ENCODE measurements at regions not wholly inside any gene's neighbourhood (a gene's known extent, or its start where the extent isn't known, plus 50 kb on each side); places are given as distances from the start of the nearest gene placed in this dataset.
A peak's percentile ranks its signal among the peaks of the same experiment; 100 is the strongest.

DNA sequence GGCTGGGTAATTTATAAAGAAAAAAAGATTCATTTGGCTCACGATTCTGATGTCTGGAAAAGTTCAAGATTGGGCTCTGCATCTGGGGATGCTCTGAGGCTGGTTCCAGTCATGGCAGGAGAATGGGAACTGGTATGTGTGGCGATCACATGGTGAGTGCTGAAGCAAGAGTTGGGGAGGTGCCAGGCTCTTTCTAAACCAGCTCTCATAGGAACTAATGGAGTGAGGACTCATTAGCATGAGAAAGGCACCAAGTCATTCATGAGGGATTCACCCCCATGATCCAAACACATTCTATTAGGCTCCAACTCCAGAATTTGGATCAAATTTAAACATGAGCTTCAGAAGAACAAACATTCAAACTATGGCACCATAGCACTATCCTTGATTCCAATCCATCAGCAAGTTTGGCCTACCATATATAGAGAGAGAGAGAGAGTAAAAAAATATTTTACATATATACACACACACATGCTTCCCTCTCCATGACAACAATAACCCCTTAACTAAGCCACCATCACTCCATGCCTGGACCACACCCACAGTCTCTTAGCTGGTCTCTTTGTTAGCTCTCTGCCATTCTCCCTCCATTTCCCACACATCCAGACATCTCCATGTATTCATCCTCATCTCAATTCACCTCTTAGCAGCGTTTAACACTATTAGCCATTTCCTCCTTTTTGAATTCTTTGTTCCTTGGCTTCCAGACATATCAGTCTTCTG is 57.9 kb downstream of the NPY start:
- Histone ChIP-seq H3K27me3 (ENCODE audit: insufficient read depth in 3 of 3, low read length in 2 of 3) (peaks cover 0 to 3% (median 0%) of the 10 kb centered on the region in 3 donors), H3K9me3 (no peaks in the 10 kb centered on the region), H3K4me3 (no peak overlapping the region), H3K4me1 (no peaks in the 10 kb centered on the region), H3K27ac (no peak overlapping the region), H3K36me3 (ENCODE audit: insufficient read depth in 1 of 2, low read depth in 1 of 2) (no peaks in the 10 kb centered on the region)
- ATAC-seq = no peak
- intact Hi-C loops (cut with DNase I) = no loop called here
- TF ChIP-seq, protein P1, sequence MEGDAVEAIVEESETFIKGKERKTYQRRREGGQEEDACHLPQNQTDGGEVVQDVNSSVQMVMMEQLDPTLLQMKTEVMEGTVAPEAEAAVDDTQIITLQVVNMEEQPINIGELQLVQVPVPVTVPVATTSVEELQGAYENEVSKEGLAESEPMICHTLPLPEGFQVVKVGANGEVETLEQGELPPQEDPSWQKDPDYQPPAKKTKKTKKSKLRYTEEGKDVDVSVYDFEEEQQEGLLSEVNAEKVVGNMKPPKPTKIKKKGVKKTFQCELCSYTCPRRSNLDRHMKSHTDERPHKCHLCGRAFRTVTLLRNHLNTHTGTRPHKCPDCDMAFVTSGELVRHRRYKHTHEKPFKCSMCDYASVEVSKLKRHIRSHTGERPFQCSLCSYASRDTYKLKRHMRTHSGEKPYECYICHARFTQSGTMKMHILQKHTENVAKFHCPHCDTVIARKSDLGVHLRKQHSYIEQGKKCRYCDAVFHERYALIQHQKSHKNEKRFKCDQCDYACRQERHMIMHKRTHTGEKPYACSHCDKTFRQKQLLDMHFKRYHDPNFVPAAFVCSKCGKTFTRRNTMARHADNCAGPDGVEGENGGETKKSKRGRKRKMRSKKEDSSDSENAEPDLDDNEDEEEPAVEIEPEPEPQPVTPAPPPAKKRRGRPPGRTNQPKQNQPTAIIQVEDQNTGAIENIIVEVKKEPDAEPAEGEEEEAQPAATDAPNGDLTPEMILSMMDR (IDR thresholded peaks at IDR 0.05) = no peak
- peak in 1 of 2 donors; percentile 14 for DNase-seq
- 72 to 82% (median 76%) methylated on average over 3 of the region's 3 CpGs for WGBS, 3 donors

DNA sequence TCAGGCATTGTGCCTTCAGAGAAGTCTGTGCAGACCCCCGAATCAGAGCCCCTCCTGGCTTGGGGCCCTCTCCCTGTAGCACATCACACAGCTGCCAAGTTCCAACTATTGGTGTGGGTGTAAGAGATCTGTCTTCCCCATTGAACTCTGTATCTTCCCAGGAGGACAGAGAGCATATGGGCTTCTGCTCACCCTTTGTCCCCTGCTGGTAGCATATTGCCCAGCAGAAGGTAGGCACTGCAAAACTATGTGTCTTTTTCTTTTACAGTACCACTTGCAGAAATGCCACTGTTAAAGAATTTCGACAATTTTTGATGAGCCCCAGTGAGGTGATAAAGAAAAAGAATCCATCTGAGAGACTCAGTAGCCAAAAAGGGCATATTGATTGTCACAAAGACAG is 59.6 kb downstream of the NPY start:
- Histone ChIP-seq H3K36me3 (ENCODE audit: insufficient read depth in 1 of 2, low read depth in 1 of 2) (no peaks in the 10 kb centered on the region), H3K27ac (no peak overlapping the region)

DNA sequence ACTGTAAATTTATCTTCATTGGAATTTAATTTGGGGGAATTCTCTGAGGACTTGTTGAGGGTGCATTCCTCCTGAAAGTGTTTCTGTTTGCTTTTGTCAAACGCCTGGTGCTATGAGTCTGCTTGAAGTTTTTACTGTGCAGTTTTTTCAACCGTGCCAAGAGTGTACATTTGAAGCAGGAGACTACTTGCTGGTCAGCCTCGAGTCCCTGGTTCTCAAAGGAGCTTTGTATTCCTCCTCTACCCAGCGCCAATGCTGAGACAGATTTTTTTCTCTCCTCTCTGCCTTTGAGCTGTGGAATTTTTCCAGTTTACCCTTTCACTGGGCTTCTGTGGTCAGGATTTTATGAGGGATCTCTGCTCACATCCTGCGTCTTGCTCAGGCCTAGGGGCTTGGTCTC is 62.1 kb downstream of the NPY start:
- intact Hi-C loops (cut with DNase I) = no loop called here
- TF ChIP-seq, protein P1 (IDR thresholded peaks at IDR 0.05) = no peak
- H3K4me1 ChIP-seq = no peaks in the 10 kb centered on the region
- no peaks in the 10 kb centered on the region for H3K9me3 ChIP-seq
- H3K4me3 ChIP-seq = no peak overlapping the region
- H3K27me3 ChIP-seq (ENCODE audit: insufficient read depth in 3 of 3, low read length in 2 of 3) = no peaks in the 10 kb centered on the region
- H3K27ac ChIP-seq = no peak overlapping the region
- ATAC-seq (no peak), DNase-seq (no peak)
- H3K36me3 ChIP-seq (ENCODE audit: insufficient read depth in 1 of 2, low read depth in 1 of 2) = no peaks in the 10 kb centered on the region
- WGBS, 3 donors = 35 to 49% (median 41%) methylated on average over 5 of the region's 5 CpGs

More for the DNA sequence above, 59.6 kb downstream of the NPY start:
- Histone ChIP-seq H3K27me3 (ENCODE audit: insufficient read depth in 3 of 3, low read length in 2 of 3) (no peaks in the 10 kb centered on the region), H3K9me3 (no peaks in the 10 kb centered on the region), H3K4me3 (no peak overlapping the region), H3K4me1 (no peaks in the 10 kb centered on the region)
- DNase-seq (no peak), ATAC-seq (no peak)
- 51 to 67% (median 62%) methylated on average over 2 of the region's 2 CpGs for WGBS, 3 donors
- TF ChIP-seq, protein P1 (IDR thresholded peaks at IDR 0.05) = no peak
- intact Hi-C loops (cut with DNase I) = no loop called here

DNA sequence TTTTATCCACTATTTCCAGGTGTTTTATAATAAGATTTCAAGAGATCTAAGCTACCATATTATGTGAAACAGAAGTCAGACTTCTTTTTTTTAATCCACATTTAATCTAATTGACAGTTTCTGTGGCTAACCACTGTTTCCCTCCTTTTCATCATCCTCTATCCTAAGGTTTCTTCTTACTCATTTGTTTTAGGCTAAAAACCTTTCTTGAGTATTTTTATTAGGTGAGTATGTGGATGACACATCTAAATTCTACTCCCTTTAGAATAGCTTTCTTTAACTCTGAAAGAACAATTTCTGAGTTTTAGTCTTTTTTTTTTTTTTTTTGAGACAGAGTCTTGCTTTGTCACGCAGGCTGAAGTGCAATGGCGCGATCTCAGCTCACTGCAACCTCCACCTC is 62.7 kb downstream of the NPY start:
- no peaks in the 10 kb centered on the region for H3K36me3 ChIP-seq (ENCODE audit: insufficient read depth in 1 of 2, low read depth in 1 of 2)
- H3K4me1 ChIP-seq = no peaks in the 10 kb centered on the region
- intact Hi-C loops (cut with DNase I) = no loop called here
- ATAC-seq = no peak
- H3K27me3 ChIP-seq (ENCODE audit: insufficient read depth in 3 of 3, low read length in 2 of 3) = no peaks in the 10 kb centered on the region
- TF ChIP-seq, protein P1 (IDR thresholded peaks at IDR 0.05) = no peak
- WGBS, 3 donors = 97 to 100% (median 100%) methylated on average over 3 of the region's 3 CpGs
- no peak overlapping the region for H3K4me3 ChIP-seq
- DNase-seq = no peak
- no peak overlapping the region for H3K27ac ChIP-seq
- H3K9me3 ChIP-seq = no peaks in the 10 kb centered on the region

DNA sequence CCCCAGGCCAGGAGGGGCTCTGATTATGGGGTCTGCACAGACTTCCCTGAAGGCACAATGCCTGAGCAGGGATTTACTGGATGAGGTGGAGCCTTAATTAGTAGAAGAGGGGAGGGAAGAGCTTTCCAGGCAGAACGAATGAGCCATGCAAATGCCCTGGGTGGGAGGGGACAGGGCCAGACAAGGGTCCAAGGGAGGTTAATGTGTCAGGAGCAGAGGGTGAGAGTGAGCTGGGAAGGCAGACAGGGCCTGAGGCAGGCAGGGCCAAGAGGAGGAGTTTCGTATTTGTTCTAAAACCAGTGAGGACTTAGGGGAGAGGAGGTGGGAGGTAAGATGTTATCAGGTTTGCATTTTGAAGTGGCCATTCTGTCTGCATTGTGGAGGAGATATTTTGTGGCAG is 65.3 kb downstream of the NPY start:
- ATAC-seq = no peak
- Histone ChIP-seq H3K27ac (no peak overlapping the region), H3K36me3 (ENCODE audit: insufficient read depth in 1 of 2, low read depth in 1 of 2) (no peaks in the 10 kb centered on the region), H3K4me3 (no peak overlapping the region), H3K27me3 (ENCODE audit: insufficient read depth in 3 of 3, low read length in 2 of 3) (no peaks in the 10 kb centered on the region), H3K9me3 (no peaks in the 10 kb centered on the region), H3K4me1 (no peaks in the 10 kb centered on the region)
- TF ChIP-seq, protein P1 (IDR thresholded peaks at IDR 0.05) = no peak
- no peak for DNase-seq
- intact Hi-C loops (cut with DNase I) = no loop called here
- WGBS, 3 donors = 49 to 60% (median 55%) methylated on average over 2 of the region's 2 CpGs

All from psoas muscle (tissue), 7 donors.